Testis (tissue), 2 donors: ENCODE measurements at regions not wholly inside any gene's neighbourhood (a gene's known extent, or its start where the extent isn't known, plus 50 kb on each side); places are given as distances from the start of the nearest gene placed in this dataset.

Experiments used
- CTCF ChIP-seq, 3 experiments: fragments of 450-650 bp in 2 of 3; fragments of 200-600 bp in 1 of 3; sonication (generic) in 1 of 3; IDR thresholded peaks; one replicate each; pipeline ENCODE4 v1.5.1; 2016 to 2019; ENCODE audit warnings: antibody characterized with exemption in 3 of 3, mild to moderate bottlenecking in 2 of 3, moderate library complexity in 1 of 3
- POLR2A ChIP-seq: fragments of 450-650 bp; IDR thresholded peaks from one replicate; pipeline ENCODE4 v1.6.1; 2017; ENCODE audit warnings: antibody characterized with exemption, mild to moderate bottlenecking, moderate library complexity

- TF ChIP-seq CTCF (IDR thresholded peaks at IDR 0.05) (no peak), POLR2A (no peak)
Measured at GRCh38 chr16:73228649-73229048, 180.7 kb upstream of the ZFHX3 start.
